ENCODE measurements at regions not wholly inside any gene's neighbourhood (a gene's known extent, or its start where the extent isn't known, plus 50 kb on each side); places are given as distances from the start of the nearest gene placed in this dataset.

DNA sequence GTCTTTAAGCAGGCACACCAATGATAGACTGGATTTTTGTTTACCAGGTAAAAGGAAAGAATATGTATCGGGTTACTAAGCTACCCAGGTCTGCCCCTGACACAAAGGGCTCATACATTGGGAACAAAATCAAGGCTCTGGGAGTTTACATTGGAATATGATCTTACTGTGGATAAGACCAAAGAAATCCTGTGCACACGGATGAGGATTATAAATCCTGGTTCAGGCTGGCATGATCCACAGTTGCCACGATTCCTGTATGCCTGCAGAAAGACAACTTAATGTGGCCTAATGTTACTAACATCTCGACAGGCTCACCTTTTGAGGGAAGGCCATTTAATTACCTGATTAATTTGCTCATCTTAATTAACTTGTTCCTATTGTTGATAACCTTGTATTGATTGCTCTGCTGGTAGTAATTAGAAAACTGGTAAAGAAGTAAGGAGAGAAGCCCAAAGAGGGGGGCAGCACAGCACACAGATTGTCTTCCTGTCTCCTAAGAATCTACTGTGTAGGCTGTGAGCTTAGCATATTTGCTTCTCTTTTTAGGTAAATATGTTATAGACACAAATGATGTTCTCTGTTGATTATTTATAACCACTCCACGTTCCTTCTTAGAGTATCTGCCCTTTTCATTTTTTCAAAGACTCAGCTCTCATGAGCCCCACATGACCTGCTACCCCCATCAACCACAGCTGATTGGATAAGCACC, 51.0 kb upstream of the TOX3 start (continued):
- TF ChIP-seq, protein P1, sequence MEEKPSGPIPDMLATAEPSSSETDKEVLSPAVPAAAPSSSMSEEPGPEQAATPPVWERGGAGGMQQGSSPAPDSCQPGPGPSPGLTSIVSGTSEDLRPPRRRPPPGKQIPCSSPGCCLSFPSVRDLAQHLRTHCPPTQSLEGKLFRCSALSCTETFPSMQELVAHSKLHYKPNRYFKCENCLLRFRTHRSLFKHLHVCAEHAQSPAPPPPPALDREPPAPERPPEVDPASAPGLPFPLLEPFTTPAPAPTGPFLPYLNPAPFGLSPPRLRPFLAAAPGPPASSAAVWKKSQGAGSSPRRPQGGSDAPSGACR (CRISPR knock-in tag; IDR thresholded peaks at IDR 0.05) = no peak
- TF ChIP-seq ZNF629 (CRISPR knock-in tag; conservative IDR thresholded peaks at IDR 0.05) = peak; percentile 48; the same call in 1 of the 2 replicates
- no peak for TF ChIP-seq KDM2A (CRISPR knock-in tag; IDR thresholded peaks at IDR 0.05; ENCODE audit: borderline replicate concordance, low read depth)
- no peak for TF ChIP-seq TAF1 (CRISPR knock-in tag; IDR thresholded peaks at IDR 0.05)
- peak; percentile 59; the same call in 1 of the 2 replicates for TF ChIP-seq SALL1 (CRISPR knock-in tag; IDR thresholded peaks at IDR 0.05)
- no peak for TF ChIP-seq ZBTB40 (IDR thresholded peaks at IDR 0.05)
- no peak for TF ChIP-seq ZBTB40 (CRISPR knock-in tag; IDR thresholded peaks at IDR 0.05)
- TF ChIP-seq, protein P2, sequence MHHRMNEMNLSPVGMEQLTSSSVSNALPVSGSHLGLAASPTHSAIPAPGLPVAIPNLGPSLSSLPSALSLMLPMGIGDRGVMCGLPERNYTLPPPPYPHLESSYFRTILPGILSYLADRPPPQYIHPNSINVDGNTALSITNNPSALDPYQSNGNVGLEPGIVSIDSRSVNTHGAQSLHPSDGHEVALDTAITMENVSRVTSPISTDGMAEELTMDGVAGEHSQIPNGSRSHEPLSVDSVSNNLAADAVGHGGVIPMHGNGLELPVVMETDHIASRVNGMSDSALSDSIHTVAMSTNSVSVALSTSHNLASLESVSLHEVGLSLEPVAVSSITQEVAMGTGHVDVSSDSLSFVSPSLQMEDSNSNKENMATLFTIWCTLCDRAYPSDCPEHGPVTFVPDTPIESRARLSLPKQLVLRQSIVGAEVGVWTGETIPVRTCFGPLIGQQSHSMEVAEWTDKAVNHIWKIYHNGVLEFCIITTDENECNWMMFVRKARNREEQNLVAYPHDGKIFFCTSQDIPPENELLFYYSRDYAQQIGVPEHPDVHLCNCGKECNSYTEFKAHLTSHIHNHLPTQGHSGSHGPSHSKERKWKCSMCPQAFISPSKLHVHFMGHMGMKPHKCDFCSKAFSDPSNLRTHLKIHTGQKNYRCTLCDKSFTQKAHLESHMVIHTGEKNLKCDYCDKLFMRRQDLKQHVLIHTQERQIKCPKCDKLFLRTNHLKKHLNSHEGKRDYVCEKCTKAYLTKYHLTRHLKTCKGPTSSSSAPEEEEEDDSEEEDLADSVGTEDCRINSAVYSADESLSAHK (CRISPR knock-in tag; IDR thresholded peaks at IDR 0.05; ENCODE audit: borderline replicate concordance) = no peak
- TF ChIP-seq SNRNP70 (IDR thresholded peaks at IDR 0.05; ENCODE audit: low read depth, low read length) = no peak
- TF ChIP-seq ZSCAN30 (CRISPR knock-in tag; IDR thresholded peaks at IDR 0.05) = no peak
- TF ChIP-seq HOXA3 (CRISPR knock-in tag; IDR thresholded peaks at IDR 0.05) = 0 out of 2 replicates have a peak, but pooled peaks have one; percentile 20
- no peak for TF ChIP-seq ZNF687 (CRISPR knock-in tag; IDR thresholded peaks at IDR 0.05)
- no peak for TF ChIP-seq ZNF282 (IDR thresholded peaks at IDR 0.05; ENCODE audit: partially characterized antibody)
